ENCODE measurements at regions not wholly inside any gene's neighbourhood (a gene's known extent, or its start where the extent isn't known, plus 50 kb on each side); places are given as distances from the start of the nearest gene placed in this dataset.

DNA sequence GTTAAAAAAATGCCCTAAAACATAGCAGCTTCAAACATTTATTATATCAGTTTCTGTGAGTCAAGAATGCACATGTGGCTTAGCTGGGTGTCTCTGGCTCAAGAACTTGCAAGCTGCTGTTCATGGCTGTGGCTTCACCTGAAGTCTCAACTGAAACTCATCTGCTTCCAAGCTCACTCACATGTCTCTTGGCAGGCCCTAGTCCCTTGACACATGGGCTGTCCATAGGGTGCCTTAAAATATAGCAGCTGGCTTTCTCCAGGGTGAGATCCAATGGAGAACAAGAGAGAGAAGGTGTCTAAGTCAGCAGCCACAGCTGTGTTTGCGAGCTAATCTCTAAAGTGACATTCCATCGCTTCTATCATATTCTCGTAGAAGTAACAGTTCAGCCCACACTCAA is 152.8 kb downstream of the DSEL start:
- no peak for TF ChIP-seq CTCF (IDR thresholded peaks at IDR 0.05)
- ChIA-PET CTCF (no interaction called here), POLR2A (no interaction called here)
- DNase-seq (no peak), ATAC-seq (ENCODE audit: low read depth) (no peak)
- no peaks in the 10 kb centered on the region for H3K27me3 Mint-ChIP-seq
- no peak overlapping the region for H3K27ac Mint-ChIP-seq
- no peak overlapping the region for H3K4me3 Mint-ChIP-seq
- no peaks in the 10 kb centered on the region for H3K36me3 Mint-ChIP-seq (ENCODE audit: low read depth)
- H3K9me3 Mint-ChIP-seq, result peaks cover 3% of the 10 kb centered on the region
- no peaks in the 10 kb centered on the region for H3K4me1 Mint-ChIP-seq
- intact Hi-C loops (cut with micrococcal nuclease), result no loop called here

DNA sequence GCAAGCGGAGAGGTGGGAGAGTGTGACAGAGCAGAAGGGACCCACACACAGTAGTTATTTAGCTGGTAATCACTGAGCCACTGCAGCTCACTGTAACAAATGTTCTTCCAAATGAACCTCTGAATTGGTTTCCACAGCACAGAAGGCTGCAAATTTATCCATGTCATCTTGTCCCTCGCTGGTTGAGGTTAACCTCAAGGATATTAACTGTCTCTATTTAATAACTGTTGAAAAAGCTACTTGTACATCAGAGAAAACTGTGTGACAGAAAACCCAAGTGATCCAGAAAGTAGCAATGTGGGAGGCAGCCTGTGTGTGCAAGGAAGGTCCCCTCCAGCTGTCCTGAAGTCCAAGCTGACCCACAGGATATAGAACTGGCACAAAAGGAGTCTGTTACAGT is 153.6 kb downstream of the DSEL start:
- ChIA-PET CTCF (no interaction called here), POLR2A (no interaction called here)
- Mint-ChIP-seq H3K4me3 (no peak overlapping the region), H3K9me3 (peaks cover 3% of the 10 kb centered on the region), H3K36me3 (ENCODE audit: low read depth) (no peaks in the 10 kb centered on the region), H3K4me1 (no peaks in the 10 kb centered on the region), H3K27me3 (no peaks in the 10 kb centered on the region), H3K27ac (no peak overlapping the region)
- ATAC-seq (ENCODE audit: low read depth) (no peak), DNase-seq (no peak)
- no peak for TF ChIP-seq CTCF (IDR thresholded peaks at IDR 0.05)
- intact Hi-C loops (cut with micrococcal nuclease), result no loop called here

GRCh38 chr18:67359873-67360838 is 156.4 kb downstream of the DSEL start:
- no peak for TF ChIP-seq CTCF (IDR thresholded peaks at IDR 0.05)
- no peak for DNase-seq
- Mint-ChIP-seq H3K36me3 (ENCODE audit: low read depth) (no peaks in the 10 kb centered on the region), H3K4me3 (no peak overlapping the region), H3K4me1 (no peaks in the 10 kb centered on the region), H3K27me3 (no peaks in the 10 kb centered on the region), H3K9me3 (no peaks in the 10 kb centered on the region), H3K27ac (no peak overlapping the region)
- ATAC-seq (ENCODE audit: low read depth), result no peak
- ChIA-PET CTCF (no interaction called here), POLR2A (no interaction called here)
- intact Hi-C loops (cut with micrococcal nuclease), result no loop called here

- Mint-ChIP-seq H3K4me3 (no peak overlapping the region), H3K36me3 (ENCODE audit: low read depth) (no peaks in the 10 kb centered on the region), H3K4me1 (no peaks in the 10 kb centered on the region)
These were observed 157.6 kb downstream of the DSEL start for GRCh38 chr18:67358947-67359346.

GRCh38 chr18:67354692-67355091 is 161.8 kb downstream of the DSEL start:
- no peak for ATAC-seq (ENCODE audit: low read depth)
- no peaks in the 10 kb centered on the region for H3K4me1 Mint-ChIP-seq
- ChIA-PET CTCF (no interaction called here), POLR2A (no interaction called here)
- no peak for DNase-seq
- H3K9me3 Mint-ChIP-seq, result no peaks in the 10 kb centered on the region
- H3K27ac Mint-ChIP-seq, result no peak overlapping the region
- H3K4me3 Mint-ChIP-seq, result no peak overlapping the region
- intact Hi-C loops (cut with micrococcal nuclease), result no loop called here
- H3K36me3 Mint-ChIP-seq (ENCODE audit: low read depth), result no peaks in the 10 kb centered on the region
- H3K27me3 Mint-ChIP-seq, result no peaks in the 10 kb centered on the region
- TF ChIP-seq CTCF (IDR thresholded peaks at IDR 0.05), result no peak

More at GRCh38 chr18:67358947-67359346, 157.6 kb downstream of the DSEL start:
- no peak for TF ChIP-seq CTCF (IDR thresholded peaks at IDR 0.05)
- Mint-ChIP-seq H3K27me3 (no peaks in the 10 kb centered on the region), H3K27ac (no peak overlapping the region), H3K9me3 (no peaks in the 10 kb centered on the region)
- intact Hi-C loops (cut with micrococcal nuclease), result no loop called here
- no peak for DNase-seq
- POLR2A ChIA-PET, result no interaction called here
- no peak for ATAC-seq (ENCODE audit: low read depth)
- CTCF ChIA-PET, result no interaction called here

Measured in activated B cell treated with CpG ODN at 0.5 μM for 24 hours (primary cell).